GM12878 (cell line): ENCODE measurements at regions not wholly inside any gene's neighbourhood (a gene's known extent, or its start where the extent isn't known, plus 50 kb on each side); places are given as distances from the start of the nearest gene placed in this dataset.

Experiments used
- ASH2L ChIP-seq: fragments of 300-600, 200-600 bp; sonication (generic); IDR thresholded peaks from 2 replicates; pipeline ENCODE4 v1.6.1; 2017; ENCODE audit warnings: low read depth, mild to moderate bottlenecking, borderline replicate concordance
- CTCF ChIP-seq, 3 experiments: IDR thresholded peaks in 2 of 3; conservative IDR thresholded peaks in 1 of 3; 2 replicates each; pipeline ENCODE4 v1.5.1; 2011; ENCODE audit warnings: low read depth in 3 of 3, low read length in 3 of 3, mild to moderate bottlenecking in 3 of 3, control low read depth in 2 of 3, moderate library complexity in 2 of 3, inconsistent platforms in 1 of 3, mixed read lengths in 1 of 3; ENCODE audit not compliant: control insufficient read depth in 2 of 3, insufficient read depth in 1 of 3; ENCODE audit errors: extremely low read depth in 1 of 3
- EP300 ChIP-seq, 2 experiments: fragments of 150-350 bp in 1 of 2; IDR thresholded peaks; 2 replicates each; pipeline ENCODE4 v1.6.1; 2011 to 2012; ENCODE audit warnings: low read depth in 2 of 2, low read length in 2 of 2, borderline replicate concordance in 1 of 2, improper control_type of control experiment in 1 of 2, inconsistent platforms in 1 of 2; ENCODE audit not compliant: control insufficient read depth in 1 of 2
- IRF3 ChIP-seq: fragments of 450-650 bp; IDR thresholded peaks from 2 replicates; pipeline ENCODE4 v1.6.1; 2014; ENCODE audit warnings: mild to moderate bottlenecking
- POLR2A ChIP-seq: IDR thresholded peaks from 2 replicates; pipeline ENCODE4 v1.6.1; 2011; ENCODE audit warnings: low read depth, mild to moderate bottlenecking, low read length
- POLR2AphosphoS2 ChIP-seq: IDR thresholded peaks from 2 replicates; pipeline ENCODE4 v1.6.1; 2011; ENCODE audit warnings: low read depth, mild to moderate bottlenecking, low read length, improper control_type of control experiment, moderate library complexity
- POLR2AphosphoS5 ChIP-seq: IDR thresholded peaks from 2 replicates; pipeline ENCODE4 v1.6.1; 2011; ENCODE audit warnings: mild to moderate bottlenecking, low read length, inconsistent platforms
- SIN3A ChIP-seq: IDR thresholded peaks from 2 replicates; pipeline ENCODE4 v1.6.1; 2012; ENCODE audit warnings: low read depth, low read length, improper control_type of control experiment
- SKIL ChIP-seq: fragments of 450-650 bp; IDR thresholded peaks from 2 replicates; pipeline ENCODE4 v1.6.1; 2017; ENCODE audit warnings: mild to moderate bottlenecking, low read depth, inconsistent platforms; ENCODE audit not compliant: poor library complexity, severe bottlenecking
- TCF7 ChIP-seq: IDR thresholded peaks from 2 replicates; pipeline ENCODE4 v1.6.1; 2014; ENCODE audit warnings: antibody characterized with exemption, borderline replicate concordance
- TF ChIP-seq, protein P1 (sequence below): IDR thresholded peaks from 2 replicates; pipeline ENCODE4 v1.6.1; 2012; ENCODE audit warnings: low read length, inconsistent platforms

DNA sequence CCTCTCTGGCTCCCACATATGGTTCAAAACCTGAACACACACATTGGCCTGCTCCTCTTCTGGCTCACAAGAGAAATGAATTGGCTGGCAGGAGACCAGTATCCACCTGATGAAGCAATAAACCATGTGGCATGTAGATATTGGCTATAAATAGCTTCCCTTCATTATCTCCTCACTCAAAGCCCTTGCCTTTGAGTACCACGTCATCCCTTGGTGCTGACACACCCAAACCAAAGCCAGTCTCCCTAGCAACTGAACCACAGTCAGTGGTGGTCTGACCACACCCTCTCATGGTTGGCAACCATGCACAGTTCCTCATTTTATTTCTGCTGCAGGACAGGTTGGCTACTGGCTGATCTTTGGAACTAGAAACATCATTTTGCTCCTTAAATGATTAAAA lies 98.8 kb downstream of the ZNF621 start:
- TF ChIP-seq EP300 (IDR thresholded peaks at IDR 0.05; ENCODE audit: borderline replicate concordance in 1 of 2, control insufficient read depth in 1 of 2, low read depth in 2 of 2, low read length in 2 of 2) (no peak; a peak in 1 of 4 replicates), TCF7 (no peak), POLR2AphosphoS5 (no peak), IRF3 (no peak), SKIL (no peak), CTCF (IDR thresholded peaks at IDR 0.05 in 2 of 3, conservative IDR thresholded peaks at IDR 0.05 in 1 of 3; ENCODE audit: control insufficient read depth in 2 of 3, extremely low read depth in 1 of 3, insufficient read depth in 1 of 3, low read depth in 3 of 3, low read length in 3 of 3) (no peak), SIN3A (no peak), ASH2L (no peak), POLR2AphosphoS2 (no peak), POLR2A (no peak)
- TF ChIP-seq, protein P1, sequence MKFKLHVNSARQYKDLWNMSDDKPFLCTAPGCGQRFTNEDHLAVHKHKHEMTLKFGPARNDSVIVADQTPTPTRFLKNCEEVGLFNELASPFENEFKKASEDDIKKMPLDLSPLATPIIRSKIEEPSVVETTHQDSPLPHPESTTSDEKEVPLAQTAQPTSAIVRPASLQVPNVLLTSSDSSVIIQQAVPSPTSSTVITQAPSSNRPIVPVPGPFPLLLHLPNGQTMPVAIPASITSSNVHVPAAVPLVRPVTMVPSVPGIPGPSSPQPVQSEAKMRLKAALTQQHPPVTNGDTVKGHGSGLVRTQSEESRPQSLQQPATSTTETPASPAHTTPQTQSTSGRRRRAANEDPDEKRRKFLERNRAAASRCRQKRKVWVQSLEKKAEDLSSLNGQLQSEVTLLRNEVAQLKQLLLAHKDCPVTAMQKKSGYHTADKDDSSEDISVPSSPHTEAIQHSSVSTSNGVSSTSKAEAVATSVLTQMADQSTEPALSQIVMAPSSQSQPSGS: no peak
